Fibroblast of lung (primary cell): ENCODE measurements at regions not wholly inside any gene's neighbourhood (a gene's known extent, or its start where the extent isn't known, plus 50 kb on each side); places are given as distances from the start of the nearest gene placed in this dataset.

ENCODE experiments used
- DNase-seq, 2 donors: peaks; one replicate each; pipeline versions ENCODE4 v3.0.0 to v3.0.0-alpha.2; 2010; ENCODE audit warnings: low read depth in 2 of 2
- H2AFZ ChIP-seq: 2 replicates; pipeline ENCODE4 v1.5.1; 2012; ENCODE audit warnings: low read length, control low read depth, inconsistent platforms
- H3K27ac ChIP-seq: 2 replicates; pipeline ENCODE4 v1.5.1; 2011; ENCODE audit warnings: low read length, control low read depth; ENCODE audit not compliant: insufficient read depth
- H3K27me3 ChIP-seq: 2 replicates; pipeline ENCODE4 v1.5.1; 2011; ENCODE audit warnings: mild to moderate bottlenecking, low read length; ENCODE audit not compliant: control insufficient read depth, insufficient read depth
- H3K36me3 ChIP-seq: 2 replicates; pipeline ENCODE4 v1.5.1; 2011; ENCODE audit warnings: low read length; ENCODE audit not compliant: control insufficient read depth, insufficient read depth
- H3K4me1 ChIP-seq: 2 replicates; pipeline ENCODE4 v1.5.1; 2011; ENCODE audit warnings: low read length; ENCODE audit not compliant: control insufficient read depth, insufficient read depth; ENCODE audit errors: extremely low read depth
- H3K4me2 ChIP-seq: 2 replicates; pipeline ENCODE4 v1.5.1; 2011; ENCODE audit warnings: low read length, control low read depth; ENCODE audit not compliant: insufficient read depth; ENCODE audit errors: extremely low read depth
- H3K4me3 ChIP-seq, 4 experiments: fragments of 200-600 bp in 1 of 4; sonication (generic) in 1 of 4; replicated peaks in 1 of 4; 2 replicates each; pipeline ENCODE4 v1.5.1; 2011 to 2016; ENCODE audit warnings: low read length in 4 of 4, low read depth in 3 of 4, mild to moderate bottlenecking in 3 of 4, control low read depth in 2 of 4, inconsistent platforms in 1 of 4, mixed read lengths in 1 of 4; ENCODE audit not compliant: insufficient read depth in 1 of 4; ENCODE audit errors: control extremely low read depth in 1 of 4
- H3K79me2 ChIP-seq: 2 replicates; pipeline ENCODE4 v1.5.1; 2012; ENCODE audit warnings: mild to moderate bottlenecking, low read length, inconsistent platforms; ENCODE audit not compliant: control insufficient read depth, insufficient read depth
- H3K9ac ChIP-seq: 2 replicates; pipeline ENCODE4 v1.5.1; 2011; ENCODE audit warnings: mild to moderate bottlenecking, low read length, control low read depth; ENCODE audit not compliant: insufficient read depth
- H3K9me3 ChIP-seq: 2 replicates; pipeline ENCODE4 v1.5.1; 2012; ENCODE audit warnings: low read depth, low read length; ENCODE audit not compliant: control insufficient read depth, insufficient read depth
- H4K20me1 ChIP-seq: 2 replicates; pipeline ENCODE4 v1.5.1; 2011; ENCODE audit warnings: low read length; ENCODE audit not compliant: control insufficient read depth, insufficient read depth; ENCODE audit errors: extremely low read depth
- CTCF ChIP-seq, 2 donors: IDR thresholded peaks in 1 of 2; conservative IDR thresholded peaks in 1 of 2; 1 replicate in 1 of 2; 2 replicates in 1 of 2; pipeline ENCODE4 v1.5.1; 2011 to 2012; ENCODE audit warnings: low read length in 2 of 2, control low read depth in 1 of 2, inconsistent platforms in 1 of 2, low read depth in 1 of 2, mild to moderate bottlenecking in 1 of 2
- EZH2 ChIP-seq: IDR thresholded peaks from 2 replicates; pipeline ENCODE4 v1.5.1; 2012; ENCODE audit warnings: low read length, control low read depth, mild to moderate bottlenecking; ENCODE audit errors: missing control alignments

DNA sequence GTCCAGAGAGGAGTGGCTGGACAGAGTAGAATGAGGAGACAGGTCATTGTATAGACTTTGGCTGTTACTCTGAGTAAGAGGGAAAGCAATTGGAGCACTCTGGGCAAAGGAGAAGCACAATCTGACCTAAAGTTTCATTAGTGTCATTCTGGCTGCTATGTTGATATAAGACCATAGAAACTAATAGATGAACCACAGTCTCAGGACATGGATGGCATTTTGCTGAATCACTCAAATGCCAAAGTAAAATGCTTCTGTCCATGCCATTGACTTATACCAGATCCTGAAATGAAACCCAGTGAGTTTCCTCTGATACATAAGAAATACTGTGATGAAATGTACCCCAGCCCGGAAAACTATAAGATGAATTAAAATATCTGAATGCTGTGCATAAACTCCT is 65.8 kb upstream of the COCH start:
- TF ChIP-seq EZH2 (no peak), CTCF (conservative IDR thresholded peaks at IDR 0.05 in 1 of 2, IDR thresholded peaks at IDR 0.05 in 1 of 2; ENCODE audit: low read depth in 1 of 2, low read length in 2 of 2) (no peak)
- Histone ChIP-seq H3K36me3 (no peaks in the 10 kb centered on the region), H3K4me2 (no peak overlapping the region), H3K27me3 (no peaks in the 10 kb centered on the region), H3K9ac (no peak overlapping the region), H2AFZ (no peak overlapping the region), H3K27ac (no peak overlapping the region), H3K4me3 (no peak overlapping the region), H3K4me1 (no peaks in the 10 kb centered on the region), H3K79me2 (no peaks in the 10 kb centered on the region), H4K20me1 (no peaks in the 10 kb centered on the region), H3K9me3 (no peaks in the 10 kb centered on the region)
- DNase-seq = peak in 1 of 2 donors; percentile 14

DNA sequence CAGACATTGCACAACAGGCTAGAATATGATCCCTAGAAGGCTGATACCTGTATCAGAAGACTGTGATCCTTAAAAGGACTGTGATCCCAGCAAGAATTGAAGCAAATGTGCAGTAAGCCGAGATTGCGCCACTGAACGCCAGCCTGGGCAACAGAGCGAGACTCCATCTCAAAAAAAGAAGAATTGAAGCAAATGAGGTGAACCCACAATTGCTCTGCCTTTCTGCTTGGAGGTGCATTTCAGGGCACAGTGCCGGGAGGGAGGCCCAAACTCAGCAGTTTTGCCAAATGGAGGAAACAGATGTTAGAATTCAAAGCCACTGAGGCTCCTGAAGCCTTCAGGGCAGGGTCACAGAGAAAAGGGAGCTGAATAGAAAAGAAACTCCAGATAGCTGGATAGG is 61.1 kb upstream of the COCH start:
- no peaks in the 10 kb centered on the region for H3K79me2 ChIP-seq
- no peak overlapping the region for H3K27ac ChIP-seq
- H2AFZ ChIP-seq = no peak overlapping the region
- no peaks in the 10 kb centered on the region for H4K20me1 ChIP-seq
- TF ChIP-seq EZH2 (no peak), CTCF (conservative IDR thresholded peaks at IDR 0.05 in 1 of 2, IDR thresholded peaks at IDR 0.05 in 1 of 2; ENCODE audit: low read depth in 1 of 2, low read length in 2 of 2) (no peak)
- no peaks in the 10 kb centered on the region for H3K9me3 ChIP-seq
- H3K9ac ChIP-seq = no peak overlapping the region
- no peak for DNase-seq
- H3K4me2 ChIP-seq = no peak overlapping the region
- no peaks in the 10 kb centered on the region for H3K27me3 ChIP-seq
- H3K36me3 ChIP-seq = no peaks in the 10 kb centered on the region
- no peak overlapping the region for H3K4me3 ChIP-seq
- H3K4me1 ChIP-seq = no peaks in the 10 kb centered on the region

DNA sequence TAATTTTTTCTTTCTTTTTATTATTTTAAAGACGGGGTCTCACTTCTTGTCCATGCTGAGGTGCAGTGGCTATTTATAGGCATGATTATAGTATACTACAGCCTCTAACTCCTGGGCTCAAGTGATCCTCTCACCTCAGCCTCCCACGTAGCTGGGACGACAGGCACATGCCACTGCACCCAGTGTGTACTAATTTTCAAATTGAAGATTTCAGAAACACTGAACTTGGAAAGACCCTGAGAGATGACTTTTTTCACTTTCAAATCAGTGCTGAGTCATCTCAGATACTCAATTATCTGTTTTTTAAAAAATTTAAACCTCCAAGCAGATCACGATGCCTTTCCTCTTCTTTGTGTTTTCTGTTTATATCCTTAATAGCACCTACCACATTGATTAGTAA is 53.7 kb upstream of the COCH start:
- Histone ChIP-seq H3K27me3 (no peaks in the 10 kb centered on the region), H3K4me3 (no peak overlapping the region), H3K4me2 (no peak overlapping the region), H3K79me2 (no peaks in the 10 kb centered on the region), H3K4me1 (no peaks in the 10 kb centered on the region), H3K9ac (no peak overlapping the region), H3K36me3 (no peaks in the 10 kb centered on the region), H4K20me1 (no peaks in the 10 kb centered on the region), H3K9me3 (no peaks in the 10 kb centered on the region), H2AFZ (no peak overlapping the region), H3K27ac (no peak overlapping the region)
- TF ChIP-seq EZH2 (no peak), CTCF (conservative IDR thresholded peaks at IDR 0.05 in 1 of 2, IDR thresholded peaks at IDR 0.05 in 1 of 2; ENCODE audit: low read depth in 1 of 2, low read length in 2 of 2) (no peak)
- no peak for DNase-seq
